ENCODE measurements at regions not wholly inside any gene's neighbourhood (a gene's known extent, or its start where the extent isn't known, plus 50 kb on each side); places are given as distances from the start of the nearest gene placed in this dataset.

DNA sequence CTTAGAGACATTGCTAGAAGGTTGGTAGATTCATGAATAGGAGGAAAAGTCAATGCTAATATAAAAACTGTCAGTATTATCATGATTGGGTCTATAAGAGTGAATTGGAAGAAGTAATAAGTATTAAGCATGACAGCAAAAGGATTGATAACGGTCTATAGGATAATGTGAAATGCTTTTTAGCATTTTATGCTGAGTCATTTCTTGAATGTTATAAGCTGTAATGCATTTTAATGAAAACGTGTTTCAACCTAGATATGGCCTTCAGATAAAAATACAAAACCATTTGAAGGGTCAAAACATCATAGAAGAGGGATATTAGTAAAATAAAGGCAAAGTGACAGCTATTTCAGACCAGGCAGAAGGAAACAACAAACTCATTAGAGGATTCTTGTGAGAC, 353.5 kb downstream of the SH2D1A start:
- TF ChIP-seq POLR2AphosphoS5 (IDR thresholded peaks at IDR 0.05; ENCODE audit: low read depth, low read length) (no peak), TAF1 (IDR thresholded peaks at IDR 0.05; ENCODE audit: borderline replicate concordance, insufficient read depth, low read length) (no peak), SIN3A (IDR thresholded peaks at IDR 0.05; ENCODE audit: borderline replicate concordance, insufficient read depth, low read length) (no peak), FOXP2 (optimal IDR thresholded peaks at IDR 0.05; ENCODE audit: borderline replicate concordance, extremely low read depth, extremely low read length, insufficient read depth) (no peak)
- TF ChIP-seq, protein P1, sequence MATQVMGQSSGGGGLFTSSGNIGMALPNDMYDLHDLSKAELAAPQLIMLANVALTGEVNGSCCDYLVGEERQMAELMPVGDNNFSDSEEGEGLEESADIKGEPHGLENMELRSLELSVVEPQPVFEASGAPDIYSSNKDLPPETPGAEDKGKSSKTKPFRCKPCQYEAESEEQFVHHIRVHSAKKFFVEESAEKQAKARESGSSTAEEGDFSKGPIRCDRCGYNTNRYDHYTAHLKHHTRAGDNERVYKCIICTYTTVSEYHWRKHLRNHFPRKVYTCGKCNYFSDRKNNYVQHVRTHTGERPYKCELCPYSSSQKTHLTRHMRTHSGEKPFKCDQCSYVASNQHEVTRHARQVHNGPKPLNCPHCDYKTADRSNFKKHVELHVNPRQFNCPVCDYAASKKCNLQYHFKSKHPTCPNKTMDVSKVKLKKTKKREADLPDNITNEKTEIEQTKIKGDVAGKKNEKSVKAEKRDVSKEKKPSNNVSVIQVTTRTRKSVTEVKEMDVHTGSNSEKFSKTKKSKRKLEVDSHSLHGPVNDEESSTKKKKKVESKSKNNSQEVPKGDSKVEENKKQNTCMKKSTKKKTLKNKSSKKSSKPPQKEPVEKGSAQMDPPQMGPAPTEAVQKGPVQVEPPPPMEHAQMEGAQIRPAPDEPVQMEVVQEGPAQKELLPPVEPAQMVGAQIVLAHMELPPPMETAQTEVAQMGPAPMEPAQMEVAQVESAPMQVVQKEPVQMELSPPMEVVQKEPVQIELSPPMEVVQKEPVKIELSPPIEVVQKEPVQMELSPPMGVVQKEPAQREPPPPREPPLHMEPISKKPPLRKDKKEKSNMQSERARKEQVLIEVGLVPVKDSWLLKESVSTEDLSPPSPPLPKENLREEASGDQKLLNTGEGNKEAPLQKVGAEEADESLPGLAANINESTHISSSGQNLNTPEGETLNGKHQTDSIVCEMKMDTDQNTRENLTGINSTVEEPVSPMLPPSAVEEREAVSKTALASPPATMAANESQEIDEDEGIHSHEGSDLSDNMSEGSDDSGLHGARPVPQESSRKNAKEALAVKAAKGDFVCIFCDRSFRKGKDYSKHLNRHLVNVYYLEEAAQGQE (IDR thresholded peaks at IDR 0.05; ENCODE audit: insufficient read depth in 1 of 2, low read depth in 2 of 2, low read length in 2 of 2): no peak
